ENCODE measurements at regions not wholly inside any gene's neighbourhood (a gene's known extent, or its start where the extent isn't known, plus 50 kb on each side); places are given as distances from the start of the nearest gene placed in this dataset.
"Not testable (repeated sequence)": the region's sequence is repeated elsewhere in the genome, so short reads cannot be mapped to it uniquely, and the experiment has no call there.

GRCh38 chr6:11402581-11402980, 135.0 kb upstream of the TMEM170B start:
- not testable (repeated sequence) for TF ChIP-seq MYC (CRISPR knock-in tag; IDR thresholded peaks at IDR 0.05; ENCODE audit: borderline replicate concordance); MAZ (IDR thresholded peaks at IDR 0.05; ENCODE audit: borderline replicate concordance, low read depth, low read length); MAZ (CRISPR knock-in tag; IDR thresholded peaks at IDR 0.05; ENCODE audit: low read depth); SOX6 (IDR thresholded peaks at IDR 0.05); SOX6 (CRISPR knock-in tag; IDR thresholded peaks at IDR 0.05); RAD51 (IDR thresholded peaks at IDR 0.05; ENCODE audit: borderline replicate concordance); CTCF (CRISPR knock-in tag; IDR thresholded peaks at IDR 0.05)

Measured in HepG2 (cell line).